Choroid plexus epithelial cell (primary cell): ENCODE measurements at regions not wholly inside any gene's neighbourhood (a gene's known extent, or its start where the extent isn't known, plus 50 kb on each side); places are given as distances from the start of the nearest gene placed in this dataset.
"Not testable (repeated sequence)": the region's sequence is repeated elsewhere in the genome, so short reads cannot be mapped to it uniquely, and the experiment has no call there.

Experiments used
- DNase-seq: peaks from one replicate; pipeline ENCODE4 v3.0.0-alpha.2; 2010; ENCODE audit warnings: low read depth
- H3K4me3 ChIP-seq: 2 replicates; pipeline ENCODE4 v1.5.1; 2011; ENCODE audit warnings: low read depth, mild to moderate bottlenecking, control low read depth, low read length, moderate library complexity
- CTCF ChIP-seq: conservative IDR thresholded peaks from 2 replicates; pipeline ENCODE4 v1.5.1; 2011; ENCODE audit warnings: low read depth, mild to moderate bottlenecking, control low read depth, inconsistent platforms, low read length, moderate library complexity

GRCh38 chr2:113361051-113361450 is 76.4 kb upstream of the ZNG1B start:
- no peak overlapping the region for H3K4me3 ChIP-seq
- DNase-seq, result no peak
- TF ChIP-seq CTCF, result no peak

GRCh38 chr2:113357071-113357470 is 78.3 kb upstream of the PAX8 start:
- no peak for DNase-seq
- no peak overlapping the region for H3K4me3 ChIP-seq
- no peak for TF ChIP-seq CTCF

- H3K4me3 ChIP-seq, DNase-seq: not testable (repeated sequence)
Measured at GRCh38 chr2:113356284-113356683, 77.6 kb upstream of the PAX8 start.

GRCh38 chr2:113355339-113356015 is 76.8 kb upstream of the PAX8 start:
- not testable (repeated sequence) for H3K4me3 ChIP-seq, DNase-seq

GRCh38 chr2:113351375-113352355 is 72.9 kb upstream of the PAX8 start:
- DNase-seq, result no peak
- no peak overlapping the region for H3K4me3 ChIP-seq
- no peak for TF ChIP-seq CTCF

- not testable (repeated sequence) for DNase-seq
Measured at GRCh38 chr2:113343800-113344199, 65.1 kb upstream of the PAX8 start.

GRCh38 chr2:113342650-113343049 is 63.9 kb upstream of the PAX8 start:
- no peak overlapping the region for H3K4me3 ChIP-seq
- TF ChIP-seq CTCF, result no peak
- no peak for DNase-seq

More at GRCh38 chr2:113343800-113344199, 65.1 kb upstream of the PAX8 start:
- H3K4me3 ChIP-seq, result not testable (repeated sequence)

GRCh38 chr2:113341870-113342253 is 63.1 kb upstream of the PAX8 start:
- DNase-seq, H3K4me3 ChIP-seq: not testable (repeated sequence)

GRCh38 chr2:113341191-113341869 is 62.6 kb upstream of the PAX8 start:
- no peak for DNase-seq

More at GRCh38 chr2:113341191-113341869, 62.6 kb upstream of the PAX8 start:
- H3K4me3 ChIP-seq, result no peak overlapping the region
- TF ChIP-seq CTCF, result no peak
